ENCODE measurements at regions not wholly inside any gene's neighbourhood (a gene's known extent, or its start where the extent isn't known, plus 50 kb on each side); places are given as distances from the start of the nearest gene placed in this dataset.

GRCh38 chr13:106736941-106737340 is 169.0 kb upstream of the ARGLU1 start:
- Histone ChIP-seq H3K36me3 (ENCODE audit: control insufficient read depth, insufficient read depth, low read length) (no peaks in the 10 kb centered on the region), H3K4me3 (no peak overlapping the region), H2AFZ (ENCODE audit: low read depth, low read length) (no peak overlapping the region), H3K4me1 (replicated peaks in 1 of 2; ENCODE audit: control insufficient read depth in 2 of 2, insufficient read depth in 2 of 2, low read length in 2 of 2) (no peaks in the 10 kb centered on the region), H3K79me2 (ENCODE audit: control insufficient read depth, insufficient read depth, low read length) (no peaks in the 10 kb centered on the region), H3K27me3 (ENCODE audit: control insufficient read depth in 2 of 2, insufficient read depth in 2 of 2, low read length in 2 of 2) (no peaks in the 10 kb centered on the region), H3K27ac (ENCODE audit: extremely low read depth, low read depth, low read length) (no peak overlapping the region), H3K9me3 (replicated peaks; ENCODE audit: control insufficient read depth, insufficient read depth, low read depth, low read length) (no peaks in the 10 kb centered on the region), H3K4me2 (ENCODE audit: insufficient read depth, low read length) (no peak overlapping the region), H3K9me1 (ENCODE audit: control insufficient read depth, insufficient read depth, low read length) (no peaks in the 10 kb centered on the region), H3K9ac (ENCODE audit: insufficient read depth in 1 of 2, low read depth in 2 of 2, low read length in 2 of 2) (no peak overlapping the region), H4K20me1 (replicated peaks; ENCODE audit: control insufficient read depth, insufficient read depth, low read length) (no peaks in the 10 kb centered on the region)
- FAIRE-seq = no peak
- 0% methylated on average over 11 of the region's 12 CpGs for WGBS (ENCODE audit: insufficient coverage, low coverage, missing lambda C conversion rate)
- ChIA-PET CTCF (ENCODE audit: low intra/inter-chr PET ratio) (no interaction called here), POLR2A (no interaction called here)
- intact Hi-C loops (cut with micrococcal nuclease) = no loop called here
- no peak for ATAC-seq
- no peak for DNase-seq (ENCODE audit: extremely low read depth in 1 of 4, low spot score in 3 of 4)
- in situ Hi-C loops (cut with MboI) = no loop called here
- no TSS peak for BruUV-seq (replicated peaks)
- TF ChIP-seq ZNF717 (CRISPR knock-in tag; IDR thresholded peaks at IDR 0.05) (no peak), GABPA (tag; conservative IDR thresholded peaks at IDR 0.05; ENCODE audit: low read depth) (no peak), OTX1 (CRISPR knock-in tag; IDR thresholded peaks at IDR 0.05) (no peak), ZNF277 (CRISPR knock-in tag; IDR thresholded peaks at IDR 0.05; ENCODE audit: borderline replicate concordance) (no peak), MXI1 (IDR thresholded peaks at IDR 0.05; ENCODE audit: low read depth, low read length) (no peak), UBTF (IDR thresholded peaks at IDR 0.05; ENCODE audit: borderline replicate concordance in 1 of 2, low read depth in 2 of 2, low read length in 2 of 2) (no peak), NR0B1 (IDR thresholded peaks at IDR 0.05; ENCODE audit: partially characterized antibody) (no peak), ZNF583 (CRISPR knock-in tag; IDR thresholded peaks at IDR 0.05) (no peak)

Data from K562 (cell line).